ENCODE measurements at regions not wholly inside any gene's neighbourhood (a gene's known extent, or its start where the extent isn't known, plus 50 kb on each side); places are given as distances from the start of the nearest gene placed in this dataset.

- no peak for TF ChIP-seq RAD21 (IDR thresholded peaks at IDR 0.05; ENCODE audit: low read depth)
- peak; percentile 20; the same call in 1 of the 2 replicates for TF ChIP-seq SP1 (IDR thresholded peaks at IDR 0.05; ENCODE audit: low read depth)
- no peak for TF ChIP-seq EZH2phosphoT487 (IDR thresholded peaks at IDR 0.05; ENCODE audit: borderline replicate concordance)
- TF ChIP-seq CTCF (IDR thresholded peaks at IDR 0.05 in 2 of 3, conservative IDR thresholded peaks at IDR 0.05 in 1 of 3; ENCODE audit: borderline replicate concordance in 1 of 3, insufficient read depth in 1 of 3, low read depth in 2 of 3, low read length in 2 of 3) = no peak
- no peak for TF ChIP-seq POLR2A (IDR thresholded peaks at IDR 0.05; ENCODE audit: borderline replicate concordance, extremely low read depth, insufficient read depth, insufficient read length)
Measured at GRCh38 chr1:173330149-173330951, 123.2 kb upstream of the TNFSF4 start.
